Activated CD4-positive, alpha-beta T cell treated with anti-CD3 and anti-CD28 coated beads, Interleukin-2, amount 10 ng/mL, durations not matched to agents 7 days and 5 days (primary cell): ENCODE measurements at regions not wholly inside any gene's neighbourhood (a gene's known extent, or its start where the extent isn't known, plus 50 kb on each side); places are given as distances from the start of the nearest gene placed in this dataset.

ENCODE experiments used
- CTCF ChIA-PET: fragments of 350-600 bp; sonication (Branson Sonifier 250); formaldehyde crosslinking; loops from one replicate; lab custom pipeline; 2021; ENCODE audit warnings: antibody characterized with exemption; lab: Charles Lee
- POLR2A ChIA-PET: fragments of 350-600 bp; sonication (Branson Sonifier 250); formaldehyde crosslinking; loops from one replicate; lab custom pipeline; 2021; ENCODE audit warnings: antibody characterized with exemption; lab: Charles Lee
- DNase-seq: peaks from one replicate; pipeline ENCODE4 v3.0.0-alpha.2; 2020
- H3K27ac Mint-ChIP-seq: one replicate; pipeline ENCODE4 v1.8.0; 2021; ENCODE audit warnings: mild to moderate bottlenecking, moderate library complexity, mixed read lengths
- H3K27me3 Mint-ChIP-seq: one replicate; pipeline ENCODE4 v1.8.0; 2021; ENCODE audit warnings: mixed read lengths
- H3K36me3 Mint-ChIP-seq: one replicate; pipeline ENCODE4 v1.8.0; 2021; ENCODE audit warnings: low read depth, mixed read lengths
- H3K4me1 Mint-ChIP-seq: one replicate; pipeline ENCODE4 v1.8.0; 2021; ENCODE audit warnings: mixed read lengths
- H3K4me3 Mint-ChIP-seq: one replicate; pipeline ENCODE4 v1.8.0; 2021; ENCODE audit warnings: mild to moderate bottlenecking, moderate library complexity, mixed read lengths
- H3K9me3 Mint-ChIP-seq: one replicate; pipeline ENCODE4 v1.8.0; 2021; ENCODE audit warnings: mixed read lengths

DNA sequence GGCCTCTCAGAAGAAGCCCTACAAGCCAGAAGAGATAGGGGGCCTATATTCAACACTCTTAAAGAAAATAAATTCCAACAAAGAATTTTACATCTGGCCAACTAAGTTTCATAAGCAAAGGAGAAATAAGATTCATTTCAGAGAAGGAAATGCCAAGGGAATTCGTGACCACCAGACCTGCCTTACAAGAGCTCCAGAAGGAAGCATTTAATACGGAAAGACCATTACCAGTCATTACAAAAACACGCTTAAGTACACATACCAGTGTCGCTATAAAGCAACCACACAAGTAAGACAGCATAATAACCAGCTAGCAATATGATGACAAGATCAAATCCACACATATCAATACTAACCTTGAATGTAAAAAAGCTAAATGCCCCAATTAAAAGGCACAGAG, 704.9 kb upstream of the CHRM3 start:
- H3K27me3 Mint-ChIP-seq: no peaks in the 10 kb centered on the region
- H3K36me3 Mint-ChIP-seq: no peaks in the 10 kb centered on the region
- peaks cover 10% of the 10 kb centered on the region for H3K9me3 Mint-ChIP-seq
- no peak for DNase-seq
- ChIA-PET POLR2A (no interaction called here), CTCF (no interaction called here)
- H3K4me1 Mint-ChIP-seq: no peaks in the 10 kb centered on the region
- no peak overlapping the region for H3K27ac Mint-ChIP-seq
- no peak overlapping the region for H3K4me3 Mint-ChIP-seq

DNA sequence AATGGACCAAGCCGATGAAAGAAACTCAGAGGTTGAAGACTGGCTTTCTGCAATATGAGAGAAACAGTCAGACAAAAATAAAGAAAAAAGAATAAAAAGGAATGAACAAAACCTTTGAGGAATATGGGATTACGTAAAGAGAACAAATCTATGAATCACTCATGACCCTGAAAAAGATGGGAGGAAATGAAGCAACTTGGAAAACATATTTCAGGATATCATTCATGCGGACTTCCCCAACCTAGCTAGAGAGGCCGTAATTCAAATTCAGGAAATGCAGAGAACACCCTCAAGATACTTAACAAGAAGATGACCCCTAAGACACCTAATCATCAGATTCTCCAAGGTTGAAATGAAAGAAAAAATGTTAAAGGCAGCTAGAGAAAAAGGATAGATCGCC, 705.3 kb upstream of the CHRM3 start:
- Mint-ChIP-seq H3K4me1 (no peaks in the 10 kb centered on the region), H3K36me3 (no peaks in the 10 kb centered on the region), H3K9me3 (peaks cover 10% of the 10 kb centered on the region), H3K4me3 (no peak overlapping the region), H3K27ac (no peak overlapping the region), H3K27me3 (no peaks in the 10 kb centered on the region)
- POLR2A ChIA-PET: no interaction called here
- DNase-seq: no peak
- CTCF ChIA-PET: no interaction called here

DNA sequence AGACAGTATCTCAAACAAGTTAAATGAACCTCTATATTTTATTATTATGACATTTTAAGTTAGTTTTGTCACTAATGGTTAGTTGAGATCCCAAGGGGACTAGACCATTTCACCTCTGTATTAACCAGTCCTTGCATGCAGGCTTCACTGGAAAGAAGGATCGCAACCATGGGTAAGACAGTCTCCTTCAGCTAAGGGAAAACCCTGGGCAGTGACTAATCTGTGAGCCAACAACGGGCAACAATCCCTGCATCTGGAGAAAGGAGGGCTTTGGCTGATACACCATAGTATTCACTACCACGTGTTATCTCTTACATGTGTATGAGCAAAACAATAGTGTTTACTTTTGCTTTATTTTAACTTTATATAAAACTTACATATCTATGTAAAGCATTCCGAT, 708.8 kb upstream of the CHRM3 start:
- no peak overlapping the region for H3K4me3 Mint-ChIP-seq
- H3K4me1 Mint-ChIP-seq: no peaks in the 10 kb centered on the region
- H3K27me3 Mint-ChIP-seq: no peaks in the 10 kb centered on the region
- H3K36me3 Mint-ChIP-seq: no peaks in the 10 kb centered on the region
- peaks cover 6% of the 10 kb centered on the region for H3K9me3 Mint-ChIP-seq
- ChIA-PET POLR2A (no interaction called here), CTCF (no interaction called here)
- H3K27ac Mint-ChIP-seq: no peak overlapping the region
- no peak for DNase-seq

DNA sequence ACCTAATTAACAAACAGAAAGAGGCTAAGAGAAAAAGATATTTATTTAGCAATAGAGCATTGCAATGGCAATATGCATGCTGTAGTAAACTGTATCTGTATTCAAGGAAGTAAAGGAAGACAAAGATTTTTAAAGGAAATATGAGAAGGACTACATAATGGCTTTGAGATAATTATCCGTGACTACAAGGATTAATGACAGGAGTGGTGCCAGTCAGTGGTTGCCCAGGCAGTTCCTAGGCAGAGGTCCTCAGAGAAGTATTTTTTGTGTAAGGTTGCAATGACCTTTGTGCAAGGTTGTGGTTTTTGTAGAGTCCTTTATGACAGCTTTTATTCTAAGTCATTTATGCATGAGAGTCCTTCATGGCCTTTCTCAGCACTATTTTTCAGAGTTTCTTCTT, 711.1 kb upstream of the CHRM3 start:
- DNase-seq: no peak
- POLR2A ChIA-PET: interaction anchor here (0.6 kb wide), 1 partner anchor 717 kb away, joined by 3 read pairs; no protein-coding TSS in a partner anchor
- Mint-ChIP-seq H3K27ac (no peak overlapping the region), H3K36me3 (no peaks in the 10 kb centered on the region), H3K27me3 (no peaks in the 10 kb centered on the region), H3K9me3 (no peaks in the 10 kb centered on the region), H3K4me1 (no peaks in the 10 kb centered on the region), H3K4me3 (no peak overlapping the region)
- CTCF ChIA-PET: no interaction called here

DNA sequence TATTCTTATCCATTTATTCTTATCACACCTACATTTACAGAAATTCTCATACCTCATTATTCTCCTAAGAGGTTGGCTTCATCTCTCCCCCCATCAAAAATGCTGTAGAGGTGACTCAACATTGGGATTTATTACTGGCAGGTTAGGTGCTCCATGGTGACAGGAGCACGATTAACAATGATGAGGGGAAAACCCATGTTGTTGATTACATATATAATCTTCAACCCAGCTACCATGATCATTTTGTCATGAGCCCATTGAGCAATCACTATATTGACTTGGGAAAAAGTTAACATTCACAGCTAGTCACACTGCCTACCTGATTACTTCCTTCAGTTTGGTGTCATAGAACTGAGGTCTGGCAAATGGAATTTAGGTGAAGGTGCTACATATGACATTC, 712.1 kb upstream of the CHRM3 start:
- Mint-ChIP-seq H3K4me3 (no peak overlapping the region), H3K9me3 (no peaks in the 10 kb centered on the region), H3K4me1 (no peaks in the 10 kb centered on the region), H3K36me3 (no peaks in the 10 kb centered on the region), H3K27ac (no peak overlapping the region), H3K27me3 (no peaks in the 10 kb centered on the region)
- CTCF ChIA-PET: no interaction called here
- DNase-seq: no peak
- POLR2A ChIA-PET: interaction anchor here (0.6 kb wide), 1 partner anchor 716 kb away, joined by 3 read pairs; no protein-coding TSS in a partner anchor

DNA sequence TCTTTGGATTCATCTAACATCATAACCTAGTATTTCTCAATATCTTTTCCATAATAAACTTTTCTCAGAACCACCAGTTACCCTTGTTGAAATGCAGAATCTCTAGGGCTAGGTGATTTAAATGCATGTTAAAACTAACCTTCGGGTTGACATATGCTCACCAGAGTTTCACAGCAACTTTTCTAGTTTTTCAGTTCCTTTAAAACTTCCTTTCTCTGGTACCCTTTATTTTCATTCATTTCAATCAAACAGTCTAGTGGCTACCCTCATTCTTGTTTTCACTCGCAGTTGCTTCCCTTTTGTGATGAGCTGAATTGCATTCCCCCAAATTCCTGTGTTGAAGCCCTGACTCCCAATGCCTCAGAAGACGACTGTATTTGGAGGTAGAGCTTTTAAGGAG, 712.8 kb upstream of the CHRM3 start:
- Mint-ChIP-seq H3K4me1 (no peaks in the 10 kb centered on the region), H3K4me3 (no peak overlapping the region), H3K9me3 (no peaks in the 10 kb centered on the region), H3K36me3 (no peaks in the 10 kb centered on the region), H3K27ac (no peak overlapping the region), H3K27me3 (no peaks in the 10 kb centered on the region)
- POLR2A ChIA-PET: no interaction called here
- DNase-seq: no peak
- CTCF ChIA-PET: no interaction called here

DNA sequence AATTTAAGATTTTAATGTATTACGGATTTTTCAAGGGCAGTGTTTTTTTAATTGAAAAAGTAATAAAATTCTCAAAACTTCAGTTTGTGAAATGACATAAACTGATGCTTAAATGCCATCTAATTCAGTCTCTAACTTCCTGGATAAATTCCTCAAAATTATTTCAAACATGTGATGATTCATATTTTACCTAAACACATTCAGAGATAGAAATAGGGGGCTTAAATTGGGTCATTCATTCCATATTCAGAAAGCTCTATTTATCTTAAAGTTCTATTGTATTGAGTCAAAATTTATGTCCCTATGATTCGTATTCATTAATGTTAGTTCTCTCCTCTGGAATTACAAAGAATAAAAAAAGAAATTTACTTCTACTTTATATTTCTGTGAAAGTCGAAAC, 713.6 kb upstream of the CHRM3 start:
- Mint-ChIP-seq H3K4me3 (no peak overlapping the region), H3K9me3 (no peaks in the 10 kb centered on the region), H3K27ac (no peak overlapping the region), H3K4me1 (no peaks in the 10 kb centered on the region), H3K27me3 (no peaks in the 10 kb centered on the region), H3K36me3 (no peaks in the 10 kb centered on the region)
- CTCF ChIA-PET: no interaction called here
- no peak for DNase-seq
- POLR2A ChIA-PET: no interaction called here

DNA sequence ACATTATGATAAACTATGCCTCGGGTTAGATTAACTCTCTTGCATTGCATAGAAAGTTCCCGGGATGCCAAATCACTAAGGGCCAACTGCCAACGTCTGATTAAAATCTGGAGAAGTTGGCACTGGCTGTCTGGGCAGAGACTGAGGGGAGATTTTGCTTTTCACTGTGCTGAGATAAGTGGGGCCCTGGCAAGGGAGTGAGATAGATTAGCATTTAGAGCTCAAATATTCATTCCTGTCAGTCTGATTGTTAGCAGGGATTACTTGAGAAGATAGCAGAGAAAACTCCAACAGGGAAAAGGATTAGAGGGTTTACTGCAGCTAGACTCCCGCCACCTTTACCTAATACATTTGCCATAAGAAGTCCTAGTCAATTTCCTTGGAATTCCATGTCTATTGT, 714.1 kb upstream of the CHRM3 start:
- H3K4me3 Mint-ChIP-seq: no peak overlapping the region
- DNase-seq: no peak
- H3K4me1 Mint-ChIP-seq: no peaks in the 10 kb centered on the region
- no peaks in the 10 kb centered on the region for H3K36me3 Mint-ChIP-seq
- no peaks in the 10 kb centered on the region for H3K27me3 Mint-ChIP-seq
- H3K9me3 Mint-ChIP-seq: no peaks in the 10 kb centered on the region
- no peak overlapping the region for H3K27ac Mint-ChIP-seq
- POLR2A ChIA-PET: no interaction called here
- CTCF ChIA-PET: no interaction called here

DNA sequence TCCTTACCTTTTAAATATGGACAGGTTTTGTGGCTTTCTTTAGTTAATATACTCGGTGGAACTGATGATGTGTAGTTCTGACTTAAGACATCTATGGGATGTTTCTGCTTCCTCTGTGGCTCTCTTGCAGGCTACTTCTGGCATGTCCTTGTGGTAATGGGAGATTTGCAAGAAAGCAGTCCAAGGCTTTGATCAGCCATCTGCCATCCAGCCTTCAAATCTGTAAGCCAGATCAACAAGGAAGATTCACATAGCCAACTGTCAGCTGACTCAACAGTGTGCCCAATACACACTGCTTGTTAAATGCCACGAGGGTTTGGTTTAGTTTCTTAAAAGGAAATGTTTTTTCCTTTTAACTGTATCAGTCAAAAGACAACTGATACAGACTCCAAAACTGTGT, 722.2 kb upstream of the CHRM3 start:
- H3K27me3 Mint-ChIP-seq: no peaks in the 10 kb centered on the region
- H3K4me1 Mint-ChIP-seq: no peaks in the 10 kb centered on the region
- no peak overlapping the region for H3K4me3 Mint-ChIP-seq
- DNase-seq: no peak
- no peak overlapping the region for H3K27ac Mint-ChIP-seq
- no peaks in the 10 kb centered on the region for H3K36me3 Mint-ChIP-seq
- POLR2A ChIA-PET: no interaction called here
- CTCF ChIA-PET: no interaction called here
- H3K9me3 Mint-ChIP-seq: peaks cover 6% of the 10 kb centered on the region

DNA sequence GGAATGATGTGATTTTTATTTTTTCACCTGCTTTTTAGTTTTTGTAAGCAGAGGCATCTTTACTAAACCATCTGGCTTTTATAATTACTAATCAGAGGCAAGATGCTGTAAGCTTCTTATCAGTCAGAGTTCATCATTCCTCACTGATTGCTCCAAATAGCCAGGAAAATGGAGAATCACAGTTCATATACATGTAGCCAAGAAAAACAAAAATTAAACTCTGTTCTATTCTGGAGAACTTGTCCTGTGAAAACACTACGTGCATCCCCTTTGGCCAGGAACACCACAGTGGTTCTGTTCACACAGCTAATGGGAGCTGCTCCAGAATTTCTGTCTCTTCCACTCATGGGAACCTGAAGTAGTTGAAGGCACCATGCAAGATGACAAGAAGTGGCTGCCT, 725.5 kb upstream of the CHRM3 start:
- Mint-ChIP-seq H3K36me3 (no peaks in the 10 kb centered on the region), H3K9me3 (peaks cover 9% of the 10 kb centered on the region)
- CTCF ChIA-PET: no interaction called here

DNA sequence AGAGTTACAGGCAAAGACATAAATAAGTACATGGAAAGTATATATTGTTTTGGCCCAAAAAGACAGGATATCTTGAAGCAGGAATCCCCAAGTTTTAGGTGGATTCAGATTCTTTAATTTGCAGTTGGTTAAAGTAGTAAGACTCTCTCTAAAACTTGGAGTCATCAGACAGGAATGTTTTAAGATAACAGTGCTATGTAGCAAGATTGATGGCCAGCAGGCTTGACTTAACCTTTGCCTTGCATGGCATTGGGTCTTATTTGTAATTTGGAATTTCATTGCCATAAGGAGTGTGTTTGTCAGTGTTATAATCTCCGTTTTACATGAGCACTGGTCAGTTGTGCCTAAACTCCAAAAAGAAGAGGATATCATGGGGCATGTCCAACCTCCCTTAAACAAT, 727.6 kb upstream of the CHRM3 start:
- ChIA-PET POLR2A (no interaction called here), CTCF (no interaction called here)
- DNase-seq: no peak
- Mint-ChIP-seq H3K36me3 (no peaks in the 10 kb centered on the region), H3K27ac (no peak overlapping the region), H3K4me3 (no peak overlapping the region), H3K9me3 (peaks cover 11% of the 10 kb centered on the region), H3K27me3 (no peaks in the 10 kb centered on the region), H3K4me1 (no peaks in the 10 kb centered on the region)

More for the DNA sequence above, 725.5 kb upstream of the CHRM3 start:
- POLR2A ChIA-PET: no interaction called here
- Mint-ChIP-seq H3K4me3 (no peak overlapping the region), H3K27me3 (no peaks in the 10 kb centered on the region), H3K4me1 (no peaks in the 10 kb centered on the region), H3K27ac (no peak overlapping the region)
- DNase-seq: no peak

DNA sequence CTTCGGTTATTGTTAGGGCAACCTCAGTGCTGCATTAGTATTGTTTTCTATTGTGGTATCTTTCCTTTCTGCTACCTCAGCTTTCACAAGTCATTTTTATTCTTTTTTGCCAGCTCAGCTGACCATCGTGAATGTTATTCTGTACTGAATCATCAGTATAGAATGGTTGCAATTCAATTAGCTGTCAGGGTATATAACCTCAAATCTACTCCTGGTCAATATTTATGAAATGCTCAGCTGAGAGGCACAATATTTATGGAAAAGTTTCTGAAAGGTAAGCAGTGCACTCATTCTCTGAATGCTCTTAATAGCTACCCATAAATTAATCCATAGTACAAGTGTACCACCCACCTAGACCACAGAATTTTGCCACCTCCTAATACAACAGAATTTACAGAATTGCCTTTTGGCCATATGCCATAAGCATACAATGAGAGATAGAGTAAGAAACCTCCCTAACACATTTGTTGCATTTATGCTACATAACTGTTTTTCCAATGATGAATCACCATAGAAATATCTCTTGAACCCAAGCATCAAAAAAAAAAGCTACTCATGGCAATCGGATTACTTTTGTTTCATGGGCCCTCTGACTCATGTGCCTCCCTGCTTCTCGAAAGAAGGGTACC, 732.6 kb upstream of the CHRM3 start:
- no peaks in the 10 kb centered on the region for H3K4me1 Mint-ChIP-seq
- H3K36me3 Mint-ChIP-seq: no peaks in the 10 kb centered on the region
- no peak for DNase-seq
- H3K27ac Mint-ChIP-seq: no peak overlapping the region
- no peaks in the 10 kb centered on the region for H3K27me3 Mint-ChIP-seq
- no peak overlapping the region for H3K4me3 Mint-ChIP-seq
- CTCF ChIA-PET: no interaction called here
- POLR2A ChIA-PET: no interaction called here
- peaks cover 10% of the 10 kb centered on the region for H3K9me3 Mint-ChIP-seq

DNA sequence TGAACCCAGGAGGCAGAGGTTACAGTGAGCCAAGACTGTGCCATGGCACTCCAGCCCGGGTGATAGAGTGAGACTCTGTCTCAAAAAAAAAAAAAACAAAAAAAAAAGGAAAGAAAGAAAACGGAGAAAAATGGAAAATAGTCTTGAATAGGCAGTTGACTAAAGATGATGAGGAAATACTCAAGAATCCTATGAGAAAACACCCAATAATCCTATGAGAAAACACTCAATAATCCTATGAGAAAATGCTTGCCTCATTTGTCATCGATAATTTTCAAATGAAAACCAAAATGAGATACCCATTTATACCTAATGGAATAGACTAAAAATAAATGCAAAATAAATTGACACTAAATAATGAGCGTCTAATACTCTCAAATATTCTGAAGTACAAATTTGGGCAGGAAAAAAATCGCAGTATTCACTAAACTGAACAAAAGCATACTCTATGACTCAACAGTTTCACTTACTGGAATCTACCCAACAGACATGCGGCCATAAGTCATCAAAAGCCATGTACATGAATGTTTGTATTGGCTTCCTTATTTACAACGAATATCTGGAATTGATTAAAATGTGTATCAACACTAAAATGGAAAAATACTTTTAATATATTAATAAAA, 733.9 kb upstream of the CHRM3 start:
- CTCF ChIA-PET: no interaction called here
- H3K4me3 Mint-ChIP-seq: no peak overlapping the region
- POLR2A ChIA-PET: no interaction called here

DNA sequence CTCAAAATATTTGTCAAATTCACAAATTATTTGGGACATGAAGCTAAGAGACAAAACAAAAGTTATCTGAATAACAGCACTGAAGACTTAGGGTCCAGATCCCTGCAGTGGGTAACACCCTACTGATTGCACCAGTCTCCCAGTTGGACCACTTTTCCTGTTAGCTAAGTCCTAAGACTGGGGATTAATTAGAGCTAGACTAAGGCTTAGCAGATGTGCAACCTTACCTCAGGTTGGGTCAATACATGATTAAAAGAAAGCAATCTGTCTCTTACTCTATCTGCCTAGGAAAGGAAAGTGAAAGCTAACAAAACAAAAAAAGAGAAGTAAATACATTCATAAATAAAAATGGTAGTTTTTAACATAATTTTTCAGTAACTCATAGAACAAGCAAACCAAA, 737.2 kb upstream of the CHRM3 start:
- Mint-ChIP-seq H3K27ac (no peak overlapping the region), H3K9me3 (peaks cover 8% of the 10 kb centered on the region), H3K4me1 (no peaks in the 10 kb centered on the region), H3K4me3 (no peak overlapping the region), H3K36me3 (no peaks in the 10 kb centered on the region), H3K27me3 (no peaks in the 10 kb centered on the region)
- DNase-seq: no peak
- POLR2A ChIA-PET: no interaction called here
- CTCF ChIA-PET: no interaction called here

More for the DNA sequence above, 733.9 kb upstream of the CHRM3 start:
- H3K4me1 Mint-ChIP-seq: no peaks in the 10 kb centered on the region
- H3K36me3 Mint-ChIP-seq: no peaks in the 10 kb centered on the region
- no peak for DNase-seq
- H3K27ac Mint-ChIP-seq: no peak overlapping the region
- no peaks in the 10 kb centered on the region for H3K27me3 Mint-ChIP-seq
- H3K9me3 Mint-ChIP-seq: peaks cover 8% of the 10 kb centered on the region
